ENCODE measurements at regions not wholly inside any gene's neighbourhood (a gene's known extent, or its start where the extent isn't known, plus 50 kb on each side); places are given as distances from the start of the nearest gene placed in this dataset.

DNA sequence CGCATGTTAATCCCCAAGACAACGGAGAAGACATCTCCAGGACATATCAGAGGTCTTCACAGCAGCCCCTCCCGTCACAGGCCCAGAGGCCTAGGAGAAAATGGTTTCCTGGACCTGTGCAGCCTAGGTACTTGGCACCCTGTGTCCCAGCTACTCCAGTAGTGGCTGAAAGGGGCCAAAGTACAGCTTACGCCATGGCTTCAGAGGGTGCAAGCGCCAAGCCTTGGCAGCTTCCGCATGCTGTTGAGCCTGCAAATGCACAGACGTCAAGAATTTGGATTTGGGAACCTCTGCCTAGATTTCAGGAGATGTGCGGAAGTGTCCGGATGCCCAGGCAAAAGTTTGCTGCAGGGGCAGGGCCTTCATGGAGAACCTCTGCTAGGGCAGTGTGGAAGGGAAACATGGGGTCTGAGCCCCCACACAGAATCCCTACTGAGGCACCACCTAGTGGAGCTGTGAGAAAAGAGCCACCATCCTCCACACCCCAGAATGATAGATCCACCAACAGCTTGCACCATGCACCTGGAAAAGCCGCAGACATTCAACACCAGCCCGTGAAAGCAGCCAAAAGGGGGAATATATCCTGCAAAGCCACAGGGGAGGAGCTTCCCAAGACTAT lies 159.3 kb upstream of the COX10 start:
- H3K36me3 ChIP-seq, result no peaks in the 10 kb centered on the region
- H3K4me1 ChIP-seq, result no peaks in the 10 kb centered on the region
- no peak for DNase-seq (ENCODE audit: low spot score in 2 of 2)
- H3K27me3 ChIP-seq, result no peaks in the 10 kb centered on the region
- intact Hi-C loops (cut with DNase I; ENCODE audit: low total_unique reads), result loop anchor here (5.0 kb wide), 1 partner anchor 358 kb away; no protein-coding TSS in a partner anchor
- H3K4me3 ChIP-seq, result no peak overlapping the region
- no peaks in the 10 kb centered on the region for H3K9me3 ChIP-seq
- no peak for TF ChIP-seq POLR2AphosphoS5 (IDR thresholded peaks at IDR 0.05)
- TF ChIP-seq POLR2A (IDR thresholded peaks at IDR 0.05), result no peak
- TF ChIP-seq, protein P1, sequence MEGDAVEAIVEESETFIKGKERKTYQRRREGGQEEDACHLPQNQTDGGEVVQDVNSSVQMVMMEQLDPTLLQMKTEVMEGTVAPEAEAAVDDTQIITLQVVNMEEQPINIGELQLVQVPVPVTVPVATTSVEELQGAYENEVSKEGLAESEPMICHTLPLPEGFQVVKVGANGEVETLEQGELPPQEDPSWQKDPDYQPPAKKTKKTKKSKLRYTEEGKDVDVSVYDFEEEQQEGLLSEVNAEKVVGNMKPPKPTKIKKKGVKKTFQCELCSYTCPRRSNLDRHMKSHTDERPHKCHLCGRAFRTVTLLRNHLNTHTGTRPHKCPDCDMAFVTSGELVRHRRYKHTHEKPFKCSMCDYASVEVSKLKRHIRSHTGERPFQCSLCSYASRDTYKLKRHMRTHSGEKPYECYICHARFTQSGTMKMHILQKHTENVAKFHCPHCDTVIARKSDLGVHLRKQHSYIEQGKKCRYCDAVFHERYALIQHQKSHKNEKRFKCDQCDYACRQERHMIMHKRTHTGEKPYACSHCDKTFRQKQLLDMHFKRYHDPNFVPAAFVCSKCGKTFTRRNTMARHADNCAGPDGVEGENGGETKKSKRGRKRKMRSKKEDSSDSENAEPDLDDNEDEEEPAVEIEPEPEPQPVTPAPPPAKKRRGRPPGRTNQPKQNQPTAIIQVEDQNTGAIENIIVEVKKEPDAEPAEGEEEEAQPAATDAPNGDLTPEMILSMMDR (IDR thresholded peaks at IDR 0.05), result no peak
- H3K27ac ChIP-seq, result no peak overlapping the region

- Histone ChIP-seq H3K4me1 (no peaks in the 10 kb centered on the region), H3K27me3 (no peaks in the 10 kb centered on the region), H3K36me3 (no peaks in the 10 kb centered on the region), H3K4me3 (no peak overlapping the region), H3K27ac (no peak overlapping the region), H3K9me3 (no peaks in the 10 kb centered on the region)
- DNase-seq (ENCODE audit: low spot score in 2 of 2), result no peak
- intact Hi-C loops (cut with DNase I; ENCODE audit: low total_unique reads), result no loop called here
- TF ChIP-seq, protein P1 (IDR thresholded peaks at IDR 0.05), result no peak
- TF ChIP-seq POLR2A (IDR thresholded peaks at IDR 0.05) (no peak), POLR2AphosphoS5 (IDR thresholded peaks at IDR 0.05) (no peak)
Measured at GRCh38 chr17:13917634-13918033, 151.7 kb upstream of the COX10 start.

- Histone ChIP-seq H3K27ac (no peak overlapping the region), H3K4me3 (no peak overlapping the region), H3K4me1 (no peaks in the 10 kb centered on the region), H3K27me3 (no peaks in the 10 kb centered on the region), H3K9me3 (no peaks in the 10 kb centered on the region), H3K36me3 (no peaks in the 10 kb centered on the region)
- TF ChIP-seq, protein P1 (IDR thresholded peaks at IDR 0.05), result no peak
- TF ChIP-seq POLR2AphosphoS5 (IDR thresholded peaks at IDR 0.05) (no peak), POLR2A (IDR thresholded peaks at IDR 0.05) (no peak)
- intact Hi-C loops (cut with DNase I; ENCODE audit: low total_unique reads), result no loop called here
- no peak for DNase-seq (ENCODE audit: low spot score in 2 of 2)
Measured at GRCh38 chr17:13918247-13918646, 151.1 kb upstream of the COX10 start.

DNA sequence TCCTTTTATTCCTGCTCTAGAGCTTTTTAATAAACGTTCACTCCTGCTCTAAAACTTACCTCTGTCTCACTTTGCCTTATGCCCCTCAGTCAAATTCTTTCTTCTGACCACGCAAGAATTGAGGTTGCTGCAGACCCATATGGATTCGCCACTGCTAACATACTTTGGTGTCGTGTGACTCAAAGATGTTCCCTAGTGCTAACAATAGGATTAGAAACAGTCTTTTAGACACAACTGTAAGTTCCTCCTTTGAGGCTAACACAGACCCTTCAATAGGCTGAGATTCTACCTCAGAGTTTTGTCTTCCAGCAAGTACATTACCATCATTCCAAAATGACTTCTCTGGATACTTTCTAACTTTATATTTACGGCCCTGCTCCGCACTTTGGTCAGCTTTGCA lies 149.5 kb upstream of the COX10 start:
- Histone ChIP-seq H3K4me1 (no peaks in the 10 kb centered on the region), H3K9me3 (no peaks in the 10 kb centered on the region), H3K4me3 (no peak overlapping the region), H3K27ac (no peak overlapping the region), H3K27me3 (no peaks in the 10 kb centered on the region), H3K36me3 (no peaks in the 10 kb centered on the region)
- TF ChIP-seq POLR2A (IDR thresholded peaks at IDR 0.05) (no peak), POLR2AphosphoS5 (IDR thresholded peaks at IDR 0.05) (no peak)
- TF ChIP-seq, protein P1 (IDR thresholded peaks at IDR 0.05), result no peak
- intact Hi-C loops (cut with DNase I; ENCODE audit: low total_unique reads), result no loop called here
- no peak for DNase-seq (ENCODE audit: low spot score in 2 of 2)

GRCh38 chr17:13920413-13920812 lies 148.9 kb upstream of the COX10 start:
- no peaks in the 10 kb centered on the region for H3K4me1 ChIP-seq
- TF ChIP-seq POLR2A (IDR thresholded peaks at IDR 0.05) (no peak), POLR2AphosphoS5 (IDR thresholded peaks at IDR 0.05) (no peak)
- TF ChIP-seq, protein P1 (IDR thresholded peaks at IDR 0.05), result no peak
- H3K27ac ChIP-seq, result no peak overlapping the region
- no peaks in the 10 kb centered on the region for H3K27me3 ChIP-seq
- no peak for DNase-seq (ENCODE audit: low spot score in 2 of 2)
- H3K36me3 ChIP-seq, result no peaks in the 10 kb centered on the region
- intact Hi-C loops (cut with DNase I; ENCODE audit: low total_unique reads), result no loop called here
- H3K9me3 ChIP-seq, result no peaks in the 10 kb centered on the region
- H3K4me3 ChIP-seq, result no peak overlapping the region
